Neural progenitor cell (in vitro differentiated cells): ENCODE measurements at regions not wholly inside any gene's neighbourhood (a gene's known extent, or its start where the extent isn't known, plus 50 kb on each side); places are given as distances from the start of the nearest gene placed in this dataset.
"Not testable (repeated sequence)": the region's sequence is repeated elsewhere in the genome, so short reads cannot be mapped to it uniquely, and the experiment has no call there.

Experiments used
- CTCF ChIP-seq: fragments of 200-600 bp; sonication (generic); IDR thresholded peaks from 2 replicates; pipeline ENCODE4 v1.5.1; 2017; ENCODE audit warnings: antibody characterized with exemption, mild to moderate bottlenecking
- EZH2phosphoT487 ChIP-seq: fragments of 200-600 bp; sonication (generic); IDR thresholded peaks from 2 replicates; pipeline ENCODE4 v1.6.1; 2017; ENCODE audit warnings: antibody characterized with exemption

- not testable (repeated sequence) for TF ChIP-seq CTCF, EZH2phosphoT487
Observed at GRCh38 chr13:73805326-73805958, 328.8 kb downstream of the KLF12 start.
